Kidney tubule cell (primary cell): ENCODE measurements at regions not wholly inside any gene's neighbourhood (a gene's known extent, or its start where the extent isn't known, plus 50 kb on each side); places are given as distances from the start of the nearest gene placed in this dataset.
"Not testable (repeated sequence)": the region's sequence is repeated elsewhere in the genome, so short reads cannot be mapped to it uniquely, and the experiment has no call there.

Experiments used
- DNase-seq: peaks from one replicate; pipeline ENCODE4 v3.0.0-alpha.2; 2018; ENCODE audit warnings: low spot score

DNA sequence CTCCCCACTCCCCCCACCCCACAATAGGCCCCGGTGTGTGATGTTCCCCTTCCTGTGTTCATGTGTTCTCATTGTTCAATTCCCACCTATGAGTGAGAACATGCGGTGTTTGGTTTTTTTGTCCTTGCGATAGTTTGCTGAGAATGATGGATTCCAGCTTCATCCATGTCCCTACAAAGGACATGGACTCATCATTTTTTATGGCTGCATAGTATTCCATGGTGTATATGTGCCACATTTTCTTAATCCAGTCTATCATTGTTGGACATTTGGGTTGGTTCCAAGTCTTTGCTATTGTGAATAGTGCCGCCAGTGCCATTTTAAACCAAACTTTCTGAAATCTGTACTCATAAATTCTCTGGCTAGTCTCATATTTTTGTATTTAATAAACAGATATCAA is 85.3 kb upstream of the MAGI3 start:
- DNase-seq = not testable (repeated sequence)

- peak; percentile 32 for DNase-seq
Observed at GRCh38 chr1:113307771-113308445, 82.4 kb upstream of the MAGI3 start.

DNA sequence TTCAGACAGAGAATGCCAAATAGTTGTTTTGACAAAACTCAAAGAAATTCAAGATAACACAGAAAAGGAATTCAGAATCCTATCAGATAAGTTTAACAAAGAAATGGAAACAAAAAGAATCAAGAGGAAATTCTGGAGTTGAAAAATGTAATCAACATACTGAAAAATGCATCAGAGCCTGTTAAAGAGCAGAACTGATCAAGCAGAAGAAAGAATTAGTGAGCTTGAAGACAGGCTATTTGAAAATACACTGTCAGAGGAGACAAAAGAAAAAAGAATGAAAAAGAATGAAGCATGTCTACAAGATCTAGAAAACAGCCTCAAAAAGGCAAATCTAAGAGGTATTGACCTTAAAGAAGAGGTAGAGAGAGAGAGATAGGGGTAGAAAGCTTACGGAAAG is 77.7 kb upstream of the MAGI3 start:
- not testable (repeated sequence) for DNase-seq

- no peak for DNase-seq
Observed at GRCh38 chr1:113314600-113314999, 75.7 kb upstream of the MAGI3 start.

- DNase-seq = peak; percentile 59
Observed at GRCh38 chr1:113320272-113320671, 70.0 kb upstream of the MAGI3 start.

GRCh38 chr1:113320972-113321680 is 69.2 kb upstream of the MAGI3 start:
- peak; percentile 62 for DNase-seq

DNA sequence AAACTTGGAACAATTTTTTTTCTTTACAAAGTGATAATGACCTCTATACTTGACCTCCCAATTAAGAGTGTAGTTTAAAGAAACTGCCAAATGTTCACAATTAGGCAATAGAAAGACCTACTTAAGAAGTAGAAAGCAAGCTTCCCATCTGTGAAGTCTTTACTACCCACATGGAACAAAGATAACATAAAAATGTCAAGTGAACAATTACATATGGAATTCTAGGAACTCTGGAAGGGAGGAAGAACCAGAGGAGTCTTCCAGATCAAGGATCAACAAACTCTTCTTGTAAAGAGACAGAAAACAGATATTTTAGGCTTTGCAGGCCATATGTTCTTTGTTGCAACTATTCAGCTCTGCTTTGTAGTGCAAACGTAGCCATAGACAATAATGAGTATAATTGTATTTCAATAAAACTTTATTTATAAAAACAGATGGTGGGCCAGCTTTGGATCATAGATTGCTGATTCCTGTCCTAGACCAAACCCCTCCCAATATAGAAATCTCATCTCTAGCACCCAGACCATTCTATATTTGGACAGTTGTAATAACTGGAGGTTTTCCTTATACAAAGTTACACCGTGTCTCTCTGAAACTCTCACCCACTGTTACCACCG is 68.4 kb upstream of the MAGI3 start:
- no peak for DNase-seq

GRCh38 chr1:113322439-113322838 is 67.9 kb upstream of the MAGI3 start:
- no peak for DNase-seq

- peak; percentile 57 for DNase-seq
Observed at GRCh38 chr1:113325022-113325421, 65.3 kb upstream of the MAGI3 start.

DNA sequence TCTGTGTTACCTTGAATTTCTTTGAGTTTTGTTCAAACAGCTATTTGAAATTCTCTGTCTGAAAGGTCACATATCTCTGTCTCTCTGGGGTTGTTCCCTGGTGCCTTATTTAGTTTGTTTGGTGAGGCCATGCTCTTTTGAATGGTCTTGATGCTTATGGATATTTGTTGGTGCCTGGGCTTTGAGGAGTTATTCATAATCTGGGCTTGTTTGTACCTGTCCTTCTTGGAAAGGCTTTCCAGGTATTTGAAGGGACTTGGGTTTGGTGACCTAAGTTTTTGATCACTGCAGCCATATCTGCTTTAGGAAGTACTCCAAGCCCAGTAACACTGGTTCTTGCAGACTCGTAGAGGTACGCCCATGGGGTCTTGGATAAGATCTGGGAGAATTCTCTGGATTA is 63.3 kb upstream of the MAGI3 start:
- no peak for DNase-seq

DNA sequence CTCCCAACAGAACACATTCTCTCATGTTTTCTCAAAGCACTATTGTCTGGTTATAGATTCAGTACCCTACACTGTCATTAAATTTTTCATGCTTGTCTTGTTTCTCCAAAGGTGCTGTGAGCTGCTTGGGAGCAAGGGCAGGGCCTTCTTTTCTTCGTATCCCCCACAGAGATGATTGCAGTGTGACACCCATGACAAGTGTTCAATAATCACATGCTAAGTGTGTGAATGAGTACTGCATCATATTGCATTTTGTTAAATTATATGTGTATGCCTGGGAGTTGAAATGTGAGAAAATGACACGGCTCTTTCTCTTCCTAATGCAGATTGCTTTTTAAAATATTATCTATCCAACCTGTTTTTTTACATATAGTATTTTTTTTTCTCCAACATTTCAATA is 57.3 kb upstream of the MAGI3 start:
- no peak for DNase-seq

DNA sequence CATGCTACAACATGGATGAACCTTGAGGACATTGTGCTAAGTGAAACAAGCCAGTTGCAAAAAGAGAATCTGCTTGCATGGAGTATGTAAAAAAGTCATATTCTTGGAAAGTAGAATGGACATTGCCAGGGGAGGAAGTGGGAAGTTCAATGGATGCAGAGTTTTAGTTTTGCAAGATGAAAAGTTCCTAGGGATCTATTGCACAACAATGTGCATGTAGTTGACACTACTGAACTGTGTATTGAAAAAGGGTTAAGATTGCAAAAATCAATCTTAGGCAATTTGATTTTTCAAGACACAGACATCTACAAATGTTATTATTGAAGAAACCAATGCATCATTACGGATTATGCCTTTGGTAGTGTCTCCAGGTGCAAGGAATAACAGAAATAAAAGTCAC is 50.3 kb upstream of the MAGI3 start:
- DNase-seq = no peak
